ENCODE measurements at regions not wholly inside any gene's neighbourhood (a gene's known extent, or its start where the extent isn't known, plus 50 kb on each side); places are given as distances from the start of the nearest gene placed in this dataset.
"Not testable (repeated sequence)": the region's sequence is repeated elsewhere in the genome, so short reads cannot be mapped to it uniquely, and the experiment has no call there.

- no peak for DNase-seq (ENCODE audit: extremely low read depth, low read depth)
- no peak for TF ChIP-seq CTCF (IDR thresholded peaks at IDR 0.05; ENCODE audit: low read depth, low read length)
Measured at GRCh38 chr5:111962906-111963305, 205.9 kb upstream of the NREP start.

- no peak for DNase-seq (ENCODE audit: extremely low read depth, low read depth)
- TF ChIP-seq CTCF (IDR thresholded peaks at IDR 0.05; ENCODE audit: low read depth, low read length) = no peak
Measured at GRCh38 chr5:111961862-111962261, 204.9 kb upstream of the NREP start.

- no peak for TF ChIP-seq CTCF (IDR thresholded peaks at IDR 0.05; ENCODE audit: low read depth, low read length)
- no peak for DNase-seq (ENCODE audit: extremely low read depth, low read depth)
Measured at GRCh38 chr5:111960476-111961215, 203.7 kb upstream of the NREP start.

GRCh38 chr5:111958851-111959250, 201.9 kb upstream of the NREP start:
- no peak for DNase-seq (ENCODE audit: extremely low read depth, low read depth)
- TF ChIP-seq CTCF (IDR thresholded peaks at IDR 0.05; ENCODE audit: low read depth, low read length) = no peak

- DNase-seq (ENCODE audit: extremely low read depth, low read depth) = not testable (repeated sequence)
Measured at GRCh38 chr5:111956765-111957164, 199.8 kb upstream of the NREP start.

GRCh38 chr5:111954516-111955395, 197.8 kb upstream of the NREP start:
- no peak for TF ChIP-seq CTCF (IDR thresholded peaks at IDR 0.05; ENCODE audit: low read depth, low read length)
- no peak for DNase-seq (ENCODE audit: extremely low read depth, low read depth)

GRCh38 chr5:111953351-111954127, 196.5 kb upstream of the NREP start:
- no peak for TF ChIP-seq CTCF (IDR thresholded peaks at IDR 0.05; ENCODE audit: low read depth, low read length)
- no peak for DNase-seq (ENCODE audit: extremely low read depth, low read depth)
